ENCODE measurements at regions not wholly inside any gene's neighbourhood (a gene's known extent, or its start where the extent isn't known, plus 50 kb on each side); places are given as distances from the start of the nearest gene placed in this dataset.

DNA sequence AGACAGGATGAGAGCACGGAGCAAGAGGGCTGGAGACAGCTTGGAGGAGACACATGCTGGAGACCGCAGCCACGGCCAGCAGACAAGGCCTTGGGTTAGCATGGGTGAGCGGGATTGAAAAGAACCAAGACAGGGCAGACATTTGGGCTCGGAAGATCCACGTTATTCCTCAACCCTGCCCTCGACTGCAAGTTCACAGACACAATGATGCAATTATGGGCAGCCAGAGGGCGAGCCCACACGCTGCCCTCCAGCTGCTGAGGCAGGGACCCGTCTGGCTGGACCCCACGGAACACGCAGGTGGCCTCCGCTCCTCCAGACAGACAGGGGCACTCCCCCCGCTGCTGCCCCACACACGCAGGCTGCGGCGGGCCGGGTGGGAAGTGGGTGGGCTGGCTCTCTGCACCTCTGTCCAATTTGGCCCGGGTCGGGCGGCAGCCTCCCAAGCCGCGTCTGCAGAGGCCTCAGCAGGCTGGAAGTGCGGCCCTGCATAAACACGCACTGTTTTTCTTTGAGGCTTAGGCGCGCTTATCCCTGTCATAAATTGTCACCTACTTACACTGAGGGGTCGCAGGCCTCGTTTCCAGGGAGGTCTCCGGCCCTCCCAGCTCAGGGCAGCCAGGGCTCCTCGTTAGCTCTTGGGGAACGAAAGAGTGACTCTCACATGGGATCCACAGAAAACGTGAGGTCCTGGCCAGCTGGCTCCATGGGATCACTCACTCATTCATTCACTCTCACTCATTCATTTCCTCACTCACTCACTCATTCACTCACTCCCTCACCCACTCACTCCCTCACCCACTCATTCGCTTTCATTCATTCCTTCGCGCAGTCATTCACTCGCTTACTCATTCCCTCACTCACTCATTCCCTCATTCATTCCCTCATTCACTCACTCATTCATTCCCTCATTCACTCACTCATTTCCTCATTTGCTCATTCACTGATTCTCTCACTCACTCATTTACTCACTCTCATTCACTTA is 303.9 kb downstream of the C16orf95 start:
- TF ChIP-seq CTCF (IDR thresholded peaks at IDR 0.05) = no peak
- TF ChIP-seq ZFX (IDR thresholded peaks at IDR 0.05; ENCODE audit: borderline replicate concordance) = no peak
- H3K27ac ChIP-seq = no peak overlapping the region

GRCh38 chr16:87014112-87014511 is 303.1 kb downstream of the C16orf95 start:
- H3K27ac ChIP-seq = no peak overlapping the region
- no peak for TF ChIP-seq ZFX (IDR thresholded peaks at IDR 0.05; ENCODE audit: borderline replicate concordance)
- TF ChIP-seq CTCF (IDR thresholded peaks at IDR 0.05) = no peak

- TF ChIP-seq ZFX (IDR thresholded peaks at IDR 0.05; ENCODE audit: borderline replicate concordance) (no peak), CTCF (IDR thresholded peaks at IDR 0.05) (no peak)
- H3K27ac ChIP-seq = no peak overlapping the region
Observed at GRCh38 chr16:87015021-87015420, 302.2 kb downstream of the C16orf95 start.

- no peak for TF ChIP-seq CTCF (IDR thresholded peaks at IDR 0.05)
- no peak for TF ChIP-seq ZFX (IDR thresholded peaks at IDR 0.05; ENCODE audit: borderline replicate concordance)
- H3K27ac ChIP-seq = no peak overlapping the region
Observed at GRCh38 chr16:87016046-87017035, 300.9 kb downstream of the C16orf95 start.

GRCh38 chr16:87017371-87018012 is 299.7 kb downstream of the C16orf95 start:
- no peak for TF ChIP-seq CTCF (IDR thresholded peaks at IDR 0.05)
- no peak for TF ChIP-seq ZFX (IDR thresholded peaks at IDR 0.05; ENCODE audit: borderline replicate concordance)
- no peak overlapping the region for H3K27ac ChIP-seq

GRCh38 chr16:87025676-87026075 is 291.5 kb downstream of the C16orf95 start:
- TF ChIP-seq CTCF (IDR thresholded peaks at IDR 0.05) (no peak), ZFX (IDR thresholded peaks at IDR 0.05; ENCODE audit: borderline replicate concordance) (no peak)

More at GRCh38 chr16:87025676-87026075, 291.5 kb downstream of the C16orf95 start:
- H3K27ac ChIP-seq = no peak overlapping the region

All from 22Rv1 (cell line).